Right cardiac atrium (tissue), 5 donors: ENCODE measurements at regions not wholly inside any gene's neighbourhood (a gene's known extent, or its start where the extent isn't known, plus 50 kb on each side); places are given as distances from the start of the nearest gene placed in this dataset.

ENCODE experiments used
- ATAC-seq, 2 donors: fragments of 200-7000 bp; cut with Tn5 transposase; one replicate each; pipeline versions ENCODE4 v1.8.0 to v1.9.1; 2020; ENCODE audit warnings: moderate library complexity in 2 of 2, mild to moderate bottlenecking in 1 of 2
- DNase-seq, 3 donors: peaks; one replicate each; pipeline ENCODE4 v3.0.0-alpha.2; 2020
- H3K27ac ChIP-seq: one replicate; pipeline ENCODE4 v1.5.1; 2013; ENCODE audit warnings: mild to moderate bottlenecking, low read length, control low read depth, moderate library complexity
- H3K27me3 ChIP-seq: one replicate; pipeline ENCODE4 v1.6.1; 2013; ENCODE audit not compliant: control insufficient read depth, insufficient read depth
- H3K4me1 ChIP-seq: one replicate; pipeline ENCODE4 v1.6.1; 2013; ENCODE audit warnings: low read length; ENCODE audit not compliant: control insufficient read depth, insufficient read depth
- H3K4me3 ChIP-seq: one replicate; pipeline ENCODE4 v1.5.1; 2013; ENCODE audit warnings: low read length, control low read depth
- H3K9me3 ChIP-seq: one replicate; pipeline ENCODE4 v1.6.1; 2013; ENCODE audit warnings: low read length; ENCODE audit not compliant: control insufficient read depth
- WGBS: extraction: QIAGEN DNeasy Blood & Tissue Kit; methylation state at CpG from one replicate; pipeline ENCODE4 v1.1.7; 2013; 5-methylcytosine and 5-hydroxymethylcytosine counted together
- intact Hi-C, 4 donors: fragments of 100-400 bp; cut with DNase I; formaldehyde crosslinking; loops; one replicate each; pipeline versions ENCODE4 v1.11.0 to v1.14.0; 2022 to 2023
- donor health status: healthy with polysubstance abuse.
- donor health status: DM: no; HTN: yes; CAD: no.
- donor health status: DM: no; HTN: no; CAD: no.
- donor health status: DM: no; HTN: yes; CAD: no; lungs with severe emphysema.
- donor health status: DM: yes; HTN: yes; CAD: no.

DNA sequence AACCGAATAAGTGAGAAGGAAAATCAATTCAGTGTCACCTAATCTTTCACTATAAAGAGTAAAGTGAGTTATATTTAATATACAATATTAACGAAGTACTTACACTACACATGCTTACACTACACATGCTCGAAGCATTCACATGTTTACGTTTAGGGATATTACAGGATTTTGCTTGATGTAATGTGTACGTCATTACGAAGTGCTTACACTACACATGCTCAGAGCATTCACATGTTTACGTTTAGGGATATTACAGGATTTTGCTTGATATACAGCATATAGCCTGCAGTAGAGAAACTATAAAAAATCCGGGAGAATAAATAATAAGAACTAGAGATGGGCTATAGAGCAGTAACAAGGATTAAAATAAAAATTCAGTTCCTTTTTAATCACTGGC, 538.8 kb upstream of the CXADR start:
- no peak for DNase-seq
- Histone ChIP-seq H3K9me3 (no peaks in the 10 kb centered on the region), H3K27ac (no peak overlapping the region), H3K4me1 (peaks cover 2% of the 10 kb centered on the region), H3K27me3 (no peaks in the 10 kb centered on the region), H3K4me3 (no peak overlapping the region)
- WGBS: 94% methylated on average over 8 of the region's 8 CpGs
- ATAC-seq: no peak
- intact Hi-C loops: no loop called here

DNA sequence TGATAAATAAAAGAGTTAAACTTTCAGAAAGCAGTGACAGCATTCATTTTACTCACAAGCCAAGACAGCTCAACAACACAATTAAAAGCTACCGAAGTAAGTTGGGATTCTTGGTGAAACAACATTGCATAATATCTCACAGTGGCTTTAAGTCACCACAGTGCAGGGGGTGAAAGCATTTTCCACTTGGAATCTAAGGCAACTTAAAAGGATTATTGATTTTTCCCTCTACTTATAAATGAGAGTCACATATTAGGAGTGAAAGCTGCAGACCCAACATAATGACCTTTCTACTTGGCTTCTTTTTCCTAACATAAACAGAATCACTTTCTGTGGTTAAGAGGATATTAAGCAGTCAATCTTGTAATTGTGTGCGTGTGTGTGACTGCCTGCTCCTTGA, 536.6 kb upstream of the CXADR start:
- intact Hi-C loops: no loop called here
- Histone ChIP-seq H3K4me1 (peaks cover 2% of the 10 kb centered on the region), H3K9me3 (no peaks in the 10 kb centered on the region), H3K4me3 (no peak overlapping the region), H3K27ac (no peak overlapping the region), H3K27me3 (no peaks in the 10 kb centered on the region)
- DNase-seq: no peak
- no peak for ATAC-seq
- 31% methylated on average over 2 of the region's 2 CpGs for WGBS

DNA sequence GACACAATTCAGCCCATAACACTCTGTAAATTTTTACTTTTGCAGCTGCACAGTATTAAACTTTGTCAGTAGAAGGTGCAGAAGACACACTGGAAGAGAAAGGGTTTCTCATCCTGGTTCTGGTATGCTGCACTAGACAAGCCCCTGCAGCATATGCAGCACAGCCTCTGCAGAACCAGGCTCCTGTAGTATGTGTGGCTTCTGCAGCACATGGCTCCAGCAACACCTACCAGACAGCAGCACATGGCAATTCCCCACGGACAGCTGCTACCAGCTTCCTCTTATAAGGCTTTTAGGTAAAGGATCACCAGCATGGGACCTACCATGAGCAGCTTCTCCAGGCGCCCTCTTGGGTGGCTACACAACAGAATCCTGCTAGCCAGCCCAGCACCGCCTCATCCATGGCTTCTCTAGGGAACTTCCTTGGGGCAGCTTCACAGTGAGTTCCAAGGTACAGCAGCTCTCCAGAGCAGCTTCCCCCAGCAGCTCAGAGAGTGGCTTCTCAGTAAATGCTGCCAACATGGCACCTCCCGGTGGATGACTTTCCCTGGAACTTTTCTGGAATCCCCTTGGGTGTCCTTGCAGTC, 534.4 kb upstream of the CXADR start:
- Histone ChIP-seq H3K4me1 (peaks cover under 1% of the 10 kb centered on the region), H3K9me3 (no peaks in the 10 kb centered on the region), H3K27me3 (no peaks in the 10 kb centered on the region), H3K4me3 (no peak overlapping the region), H3K27ac (no peak overlapping the region)
- 80% methylated on average over 4 of the region's 4 CpGs for WGBS
- peak in 2 of 3 donors; percentile 29 to 32 for DNase-seq
- intact Hi-C loops: no loop called here
- peak; percentile 25 to 43 for ATAC-seq

DNA sequence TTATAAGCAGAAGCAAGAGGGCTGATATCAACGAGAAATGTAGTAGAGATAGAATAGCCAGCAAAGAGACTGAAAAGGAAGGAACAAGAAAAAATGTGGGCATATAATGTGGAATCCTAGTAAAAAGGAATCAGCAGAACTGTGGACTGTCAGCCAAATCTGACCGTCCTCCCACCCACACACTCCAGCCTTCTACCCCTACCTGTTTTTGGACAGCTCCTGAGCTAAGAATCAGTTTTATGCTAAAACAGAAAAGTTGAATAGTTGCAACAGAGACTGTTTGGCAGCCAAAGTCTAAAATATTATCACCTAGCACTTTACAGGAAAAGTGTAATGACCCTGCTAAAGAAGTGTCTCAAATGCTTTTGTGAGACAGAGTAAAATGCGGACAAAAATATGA, 533.3 kb upstream of the CXADR start:
- Histone ChIP-seq H3K4me1 (no peaks in the 10 kb centered on the region), H3K9me3 (no peaks in the 10 kb centered on the region), H3K4me3 (no peak overlapping the region), H3K27ac (no peak overlapping the region), H3K27me3 (no peaks in the 10 kb centered on the region)
- 60% methylated on average over 3 of the region's 3 CpGs for WGBS
- intact Hi-C loops: no loop called here
- DNase-seq (no peak), ATAC-seq (no peak)

DNA sequence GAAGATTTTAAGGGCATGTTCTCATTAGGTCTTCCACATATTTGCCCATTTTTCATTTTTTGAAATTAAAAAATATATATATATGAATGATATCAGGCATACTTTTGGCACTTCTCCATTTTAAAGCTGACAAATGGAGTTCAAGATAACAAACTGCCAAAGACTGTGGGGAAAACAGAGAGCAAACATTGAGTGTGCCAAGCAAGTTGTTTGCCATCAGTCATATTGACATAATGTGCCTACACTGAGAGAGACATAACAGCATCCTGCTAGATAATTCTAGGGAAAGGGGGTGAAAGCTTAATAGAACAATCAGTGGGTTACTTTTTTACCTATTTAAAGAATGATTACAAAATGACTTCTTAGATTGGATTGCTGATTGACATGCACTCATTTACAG, 529.4 kb upstream of the CXADR start:
- H3K4me1 ChIP-seq: no peaks in the 10 kb centered on the region
- H3K9me3 ChIP-seq: no peaks in the 10 kb centered on the region
- DNase-seq (no peak), ATAC-seq (no peak)
- H3K4me3 ChIP-seq: no peak overlapping the region
- no peak overlapping the region for H3K27ac ChIP-seq
- H3K27me3 ChIP-seq: no peaks in the 10 kb centered on the region
- intact Hi-C loops: no loop called here

DNA sequence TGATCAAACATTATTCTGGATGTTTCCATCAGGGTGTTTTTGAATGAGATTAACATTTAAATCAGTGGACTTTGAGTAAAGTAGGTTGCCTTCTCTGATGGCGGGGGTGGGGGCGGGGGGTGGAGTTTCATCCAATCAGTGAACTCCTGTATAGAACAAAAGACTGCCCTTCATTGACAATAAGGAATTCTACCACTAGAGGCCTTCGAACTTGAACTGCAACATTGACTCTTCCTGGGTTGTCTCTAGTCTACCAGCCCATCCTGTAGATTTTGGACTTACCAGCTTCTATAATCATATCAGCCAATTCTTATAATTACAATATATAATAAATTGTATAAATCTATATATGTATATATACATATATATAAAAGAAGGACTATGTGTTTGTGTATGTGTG, 520.4 kb upstream of the CXADR start:
- H3K4me1 ChIP-seq: no peaks in the 10 kb centered on the region
- ATAC-seq (no peak), DNase-seq (no peak)
- no peak overlapping the region for H3K4me3 ChIP-seq
- intact Hi-C loops: no loop called here
- 93% methylated on average over 3 of the region's 3 CpGs for WGBS
- no peak overlapping the region for H3K27ac ChIP-seq
- H3K9me3 ChIP-seq: no peaks in the 10 kb centered on the region
- no peaks in the 10 kb centered on the region for H3K27me3 ChIP-seq

DNA sequence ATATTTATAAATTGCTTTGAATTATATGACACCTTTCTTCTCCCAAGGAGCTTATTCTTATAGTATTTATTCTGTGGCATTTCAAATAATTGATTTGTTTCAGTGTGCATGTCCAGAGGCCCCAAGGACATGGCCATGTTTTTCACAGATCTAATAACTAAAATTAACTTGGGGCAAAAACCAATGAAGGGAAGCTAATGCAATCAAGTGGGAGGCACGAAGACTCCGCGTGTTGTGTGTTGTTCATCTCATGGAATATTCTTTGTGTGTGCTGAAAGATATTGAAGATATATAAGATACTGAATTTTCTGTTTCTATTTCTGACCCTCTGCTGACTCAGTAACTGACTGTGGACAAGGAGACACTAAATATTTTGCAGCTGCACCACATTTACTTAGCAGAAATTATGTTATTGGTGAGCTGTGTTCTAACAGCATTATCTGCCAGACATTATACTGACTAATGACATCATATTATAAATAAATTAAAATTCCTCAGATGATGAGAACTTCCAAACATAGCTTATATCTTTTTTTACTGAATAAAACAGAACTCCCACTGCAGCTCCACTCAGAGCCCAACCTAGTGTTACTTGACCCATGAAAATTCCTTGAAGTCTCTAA, 519.3 kb upstream of the CXADR start:
- no peak for DNase-seq
- H3K27me3 ChIP-seq: no peaks in the 10 kb centered on the region
- no peak for ATAC-seq
- no peaks in the 10 kb centered on the region for H3K9me3 ChIP-seq
- intact Hi-C loops: no loop called here
- H3K4me3 ChIP-seq: no peak overlapping the region
- 74% methylated on average over 3 of the region's 3 CpGs for WGBS
- H3K4me1 ChIP-seq: no peaks in the 10 kb centered on the region
- no peak overlapping the region for H3K27ac ChIP-seq

DNA sequence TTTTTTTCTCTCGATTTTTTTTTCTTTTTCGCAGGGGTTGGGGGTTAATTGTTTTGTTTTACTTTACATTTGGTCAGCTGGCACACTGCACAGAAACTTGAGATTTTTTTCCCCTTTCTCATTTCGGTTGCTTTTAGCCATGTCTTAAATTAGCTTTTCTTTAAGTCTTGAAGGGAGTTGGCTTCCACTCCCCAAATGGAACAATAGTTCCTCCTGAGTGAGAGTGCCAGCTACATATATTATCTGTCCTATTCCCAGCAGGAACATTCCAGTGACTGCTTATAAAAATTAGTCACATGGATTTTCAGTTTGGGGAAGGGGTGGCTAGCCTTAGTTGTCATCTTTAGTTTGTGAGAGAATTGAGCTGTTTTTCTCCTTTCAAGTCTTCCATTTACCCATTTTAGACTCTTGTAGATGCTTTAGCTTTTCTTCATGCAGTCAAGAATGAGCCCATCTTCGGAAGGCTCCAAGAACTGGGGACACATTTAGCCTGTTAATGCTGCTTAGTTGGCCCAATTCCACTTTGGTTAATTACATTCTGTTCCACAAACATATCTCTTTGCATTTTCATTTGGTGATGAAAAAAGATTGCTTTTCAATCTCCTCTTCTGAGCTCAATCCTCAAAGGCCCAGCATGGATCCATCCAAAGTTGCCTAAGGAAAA, 510.1 kb upstream of the CXADR start:
- Histone ChIP-seq H3K27me3 (no peaks in the 10 kb centered on the region), H3K4me3 (no peak overlapping the region), H3K4me1 (no peaks in the 10 kb centered on the region), H3K9me3 (no peaks in the 10 kb centered on the region), H3K27ac (no peak overlapping the region)
- DNase-seq (no peak), ATAC-seq (no peak)
- intact Hi-C loops: no loop called here
- 70% methylated on average over 4 of the region's 4 CpGs for WGBS

DNA sequence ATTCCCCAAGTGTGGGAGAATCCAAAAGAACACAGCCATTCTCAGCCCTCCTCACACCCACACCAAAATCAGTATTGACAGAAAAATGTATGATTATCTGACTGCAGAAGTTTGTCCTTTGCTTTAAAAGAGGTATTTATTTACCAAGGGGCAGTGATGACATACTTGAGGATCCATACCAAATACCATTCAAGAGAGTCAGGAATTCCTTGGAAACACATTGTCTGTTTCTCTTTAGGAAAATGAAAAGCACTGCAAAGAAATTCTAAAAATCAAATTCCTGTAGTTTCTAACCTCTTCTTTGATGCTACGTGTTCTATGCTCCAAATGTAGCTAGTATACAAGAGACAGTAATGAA, 509.6 kb upstream of the CXADR start:
- Histone ChIP-seq H3K4me3 (no peak overlapping the region), H3K9me3 (no peaks in the 10 kb centered on the region), H3K4me1 (no peaks in the 10 kb centered on the region), H3K27me3 (no peaks in the 10 kb centered on the region), H3K27ac (no peak overlapping the region)
- DNase-seq: no peak
- 64% methylated on average over 1 of the region's 1 CpG for WGBS
- intact Hi-C loops: no loop called here
- ATAC-seq: no peak

DNA sequence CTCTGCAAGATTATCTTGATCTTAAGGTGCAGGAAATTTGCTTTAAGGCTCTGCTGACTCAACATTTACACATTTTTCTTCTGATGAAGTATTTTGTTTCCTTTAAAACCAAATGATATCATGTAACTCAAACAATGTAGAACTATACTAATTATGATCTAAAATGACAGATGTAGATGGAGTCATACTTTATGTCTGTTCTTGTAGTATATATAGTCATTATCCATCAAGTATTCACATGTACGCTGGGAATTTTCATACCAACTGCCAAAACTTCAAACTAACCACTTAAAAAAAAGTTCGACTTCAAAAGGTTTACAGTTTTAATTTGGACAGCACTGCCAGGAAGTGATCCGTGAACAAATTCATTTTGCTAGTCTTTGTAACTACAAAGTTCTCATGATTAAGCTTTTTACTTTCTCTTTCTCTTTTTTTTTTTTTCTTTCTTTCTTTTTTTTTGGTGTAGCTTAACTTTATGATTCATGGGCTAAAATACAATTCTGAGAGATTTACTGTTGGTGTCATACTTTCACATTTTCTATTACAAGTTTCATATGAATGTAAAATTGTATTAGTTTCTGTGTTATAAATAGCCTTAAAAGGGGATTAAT, 509.0 kb upstream of the CXADR start:
- Histone ChIP-seq H3K27ac (no peak overlapping the region), H3K4me1 (no peaks in the 10 kb centered on the region), H3K27me3 (no peaks in the 10 kb centered on the region), H3K4me3 (no peak overlapping the region), H3K9me3 (no peaks in the 10 kb centered on the region)
- 32% methylated on average over 3 of the region's 3 CpGs for WGBS
- intact Hi-C loops: no loop called here
- ATAC-seq (no peak), DNase-seq (no peak)

DNA sequence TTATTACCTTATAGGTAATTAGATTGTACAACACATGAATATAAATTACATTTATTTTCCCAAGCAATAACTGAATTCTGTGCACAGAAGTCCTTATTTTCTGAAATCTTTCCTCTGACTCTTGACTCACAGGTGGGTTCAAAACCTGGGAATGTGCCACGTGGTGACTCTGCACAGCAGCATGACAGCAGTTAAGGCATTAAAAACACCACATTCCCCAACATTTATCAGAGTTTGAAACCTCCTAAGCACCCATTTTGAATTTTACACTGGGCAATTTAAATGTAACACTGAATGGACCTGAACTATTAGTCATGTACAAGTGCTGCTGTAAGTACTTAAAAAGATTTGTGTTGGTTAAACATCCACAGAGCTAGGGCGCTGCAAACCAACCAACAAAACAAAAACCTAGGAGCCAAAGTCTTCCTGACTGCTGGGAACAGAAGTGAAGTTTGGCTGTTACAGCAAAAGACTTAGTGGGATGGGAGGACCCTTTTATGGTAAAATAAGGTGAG, 480.6 kb upstream of the CXADR start:
- WGBS: 73% methylated on average over 2 of the region's 2 CpGs
- ATAC-seq: no peak
- no peak for DNase-seq
- Histone ChIP-seq H3K27me3 (no peaks in the 10 kb centered on the region), H3K27ac (no peak overlapping the region), H3K9me3 (peaks cover 1% of the 10 kb centered on the region), H3K4me3 (no peak overlapping the region), H3K4me1 (no peaks in the 10 kb centered on the region)
- intact Hi-C loops: no loop called here
